Heart left ventricle (tissue), 13 donors: ENCODE measurements at regions not wholly inside any gene's neighbourhood (a gene's known extent, or its start where the extent isn't known, plus 50 kb on each side); places are given as distances from the start of the nearest gene placed in this dataset.

Experiments used
- POLR2A ChIP-seq, 2 donors: fragments of 450-650 bp; IDR thresholded peaks; one replicate each; pipeline ENCODE4 v1.6.1; 2017; ENCODE audit warnings: antibody characterized with exemption in 2 of 2, mild to moderate bottlenecking in 2 of 2, moderate library complexity in 2 of 2
- TF ChIP-seq, protein P1 (sequence below), 12 donors: fragments of 200-600 bp; sonication (generic) in 4 of 12; IDR thresholded peaks; one replicate each; pipeline versions ENCODE4 v1.5.0 to v1.8.0; 2018 to 2022; ENCODE audit warnings: antibody characterized with exemption in 12 of 12, mild to moderate bottlenecking in 5 of 12
- donor health status: ischemic (EF 13 %, LVEDD 7.1; RV severe dilation, severe dysfunction).
- donor health status: DM: no; HTN: yes; CAD: no.
- donor health status: DM: no; HTN: no; CAD: no.
- donor health status: ischemic (EF 25% LVEDD 6.9; RV normal size, moderate dysfunction).
- donor health status: ischemic (EF 25% LVEDD 5.7; RV mildly dilated, moderate dysfunction).
- donor health status: ischemic (EF 35%, LVEDD 5.7; RV mildly dilated, moderate dysfunction).
- donor health status: nonischemic (EF 11% LVEDD 7.7; RV severe dilation, severe dysfunction).
- donor health status: DM: yes; HTN: yes; CAD: no.
- donor health status: PGD.
- donor health status: ischemic (EF 29% LVEDD 5.4; RV normal size, mild dysfunction).
- donor health status: nonischemic (EF 23%, LVEDD 6.1; RV moderate dilation, normal function).

DNA sequence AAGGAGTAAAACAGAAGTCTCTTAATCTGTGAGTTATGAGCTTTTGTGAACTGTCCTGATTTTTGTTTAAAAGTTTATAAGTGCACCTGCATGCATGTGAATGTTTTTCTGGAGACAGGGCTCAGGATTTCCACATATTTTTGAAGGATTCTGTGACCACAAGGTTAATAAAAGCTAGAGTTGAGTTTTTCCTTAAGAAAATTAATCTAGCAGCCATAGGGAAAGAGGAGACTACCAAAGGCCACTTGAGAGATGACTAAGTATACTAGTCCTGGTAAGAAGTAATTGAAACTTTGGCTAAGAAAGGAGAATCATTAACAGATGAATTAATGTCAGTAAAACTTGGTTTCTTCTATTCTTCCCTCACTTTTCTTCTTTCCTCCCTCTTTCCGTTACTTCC is 176.8 kb upstream of the EPHA3 start:
- TF ChIP-seq, protein P1, sequence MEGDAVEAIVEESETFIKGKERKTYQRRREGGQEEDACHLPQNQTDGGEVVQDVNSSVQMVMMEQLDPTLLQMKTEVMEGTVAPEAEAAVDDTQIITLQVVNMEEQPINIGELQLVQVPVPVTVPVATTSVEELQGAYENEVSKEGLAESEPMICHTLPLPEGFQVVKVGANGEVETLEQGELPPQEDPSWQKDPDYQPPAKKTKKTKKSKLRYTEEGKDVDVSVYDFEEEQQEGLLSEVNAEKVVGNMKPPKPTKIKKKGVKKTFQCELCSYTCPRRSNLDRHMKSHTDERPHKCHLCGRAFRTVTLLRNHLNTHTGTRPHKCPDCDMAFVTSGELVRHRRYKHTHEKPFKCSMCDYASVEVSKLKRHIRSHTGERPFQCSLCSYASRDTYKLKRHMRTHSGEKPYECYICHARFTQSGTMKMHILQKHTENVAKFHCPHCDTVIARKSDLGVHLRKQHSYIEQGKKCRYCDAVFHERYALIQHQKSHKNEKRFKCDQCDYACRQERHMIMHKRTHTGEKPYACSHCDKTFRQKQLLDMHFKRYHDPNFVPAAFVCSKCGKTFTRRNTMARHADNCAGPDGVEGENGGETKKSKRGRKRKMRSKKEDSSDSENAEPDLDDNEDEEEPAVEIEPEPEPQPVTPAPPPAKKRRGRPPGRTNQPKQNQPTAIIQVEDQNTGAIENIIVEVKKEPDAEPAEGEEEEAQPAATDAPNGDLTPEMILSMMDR (IDR thresholded peaks at IDR 0.05): no peak
- no peak for TF ChIP-seq POLR2A (IDR thresholded peaks at IDR 0.05)
